Activated CD4-positive, alpha-beta T cell treated with anti-CD3 and anti-CD28 coated beads, Interleukin-2, amount 10 ng/mL, durations not matched to agents 7 days and 5 days (primary cell): ENCODE measurements at regions not wholly inside any gene's neighbourhood (a gene's known extent, or its start where the extent isn't known, plus 50 kb on each side); places are given as distances from the start of the nearest gene placed in this dataset.
"Not testable (repeated sequence)": the region's sequence is repeated elsewhere in the genome, so short reads cannot be mapped to it uniquely, and the experiment has no call there.

Experiments
- CTCF ChIA-PET: fragments of 350-600 bp; sonication (Branson Sonifier 250); formaldehyde crosslinking; loops from one replicate; lab custom pipeline; 2021; ENCODE audit warnings: antibody characterized with exemption; lab: Charles Lee
- POLR2A ChIA-PET: fragments of 350-600 bp; sonication (Branson Sonifier 250); formaldehyde crosslinking; loops from one replicate; lab custom pipeline; 2021; ENCODE audit warnings: antibody characterized with exemption; lab: Charles Lee
- DNase-seq: peaks from one replicate; pipeline ENCODE4 v3.0.0-alpha.2; 2020
- H3K27ac Mint-ChIP-seq: one replicate; pipeline ENCODE4 v1.8.0; 2021; ENCODE audit warnings: mild to moderate bottlenecking, moderate library complexity, mixed read lengths
- H3K27me3 Mint-ChIP-seq: one replicate; pipeline ENCODE4 v1.8.0; 2021; ENCODE audit warnings: mixed read lengths
- H3K36me3 Mint-ChIP-seq: one replicate; pipeline ENCODE4 v1.8.0; 2021; ENCODE audit warnings: low read depth, mixed read lengths
- H3K4me1 Mint-ChIP-seq: one replicate; pipeline ENCODE4 v1.8.0; 2021; ENCODE audit warnings: mixed read lengths
- H3K4me3 Mint-ChIP-seq: one replicate; pipeline ENCODE4 v1.8.0; 2021; ENCODE audit warnings: mild to moderate bottlenecking, moderate library complexity, mixed read lengths
- H3K9me3 Mint-ChIP-seq: one replicate; pipeline ENCODE4 v1.8.0; 2021; ENCODE audit warnings: mixed read lengths

DNA sequence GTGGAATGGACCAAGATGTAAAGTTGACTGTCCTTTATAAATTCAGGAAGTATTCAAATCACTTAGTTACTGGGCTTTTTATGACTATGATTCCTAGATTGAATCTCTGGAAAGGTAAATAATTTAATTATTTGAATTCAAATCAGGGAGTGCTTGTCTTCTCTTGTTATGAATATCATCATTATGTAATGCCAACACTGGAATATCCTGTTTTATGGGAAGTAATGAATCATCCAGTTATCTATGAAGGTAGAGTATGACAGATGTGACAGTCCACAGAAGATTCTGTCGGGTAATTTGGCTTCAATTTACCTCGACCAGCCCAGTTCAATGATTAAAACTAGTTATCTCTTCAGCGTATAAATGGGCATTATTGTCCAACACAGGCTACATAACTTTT lies 141.0 kb upstream of the NUDT12 start:
- Mint-ChIP-seq H3K36me3 (no peaks in the 10 kb centered on the region), H3K4me1 (no peaks in the 10 kb centered on the region), H3K9me3 (no peaks in the 10 kb centered on the region), H3K4me3 (no peak overlapping the region), H3K27me3 (no peaks in the 10 kb centered on the region), H3K27ac (no peak overlapping the region)
- no peak for DNase-seq
- POLR2A ChIA-PET = no interaction called here
- CTCF ChIA-PET = no interaction called here

- no peaks in the 10 kb centered on the region for H3K4me1 Mint-ChIP-seq
- no peaks in the 10 kb centered on the region for H3K9me3 Mint-ChIP-seq
- H3K27me3 Mint-ChIP-seq = no peaks in the 10 kb centered on the region
- CTCF ChIA-PET = no interaction called here
- H3K27ac Mint-ChIP-seq = no peak overlapping the region
- no peak for DNase-seq
- no peak overlapping the region for H3K4me3 Mint-ChIP-seq
- H3K36me3 Mint-ChIP-seq = no peaks in the 10 kb centered on the region
- POLR2A ChIA-PET = no interaction called here
Observed at GRCh38 chr5:103693517-103693916, 130.9 kb upstream of the NUDT12 start.

DNA sequence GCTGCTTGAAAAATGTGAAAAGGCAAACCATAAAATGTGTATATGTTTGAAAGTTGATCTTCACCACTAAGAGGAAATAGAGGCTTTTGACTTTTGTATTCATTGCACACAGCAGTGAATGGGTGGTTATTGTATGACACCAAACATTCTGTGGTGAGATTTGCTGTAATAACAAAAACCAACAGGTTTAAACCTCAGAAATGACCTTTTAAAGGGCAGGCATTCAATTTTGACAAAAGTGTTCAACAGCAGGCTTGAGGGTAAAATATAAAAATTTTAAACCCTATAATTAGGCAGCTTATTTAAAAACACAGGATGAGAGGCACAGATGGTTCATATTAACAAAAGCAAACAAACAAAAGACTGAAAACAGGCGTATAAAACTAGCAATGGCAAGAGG lies 128.1 kb upstream of the NUDT12 start:
- H3K36me3 Mint-ChIP-seq = no peaks in the 10 kb centered on the region
- no peaks in the 10 kb centered on the region for H3K9me3 Mint-ChIP-seq
- H3K4me1 Mint-ChIP-seq = no peaks in the 10 kb centered on the region
- H3K27me3 Mint-ChIP-seq = no peaks in the 10 kb centered on the region
- CTCF ChIA-PET = no interaction called here
- no peak overlapping the region for H3K27ac Mint-ChIP-seq
- no peak overlapping the region for H3K4me3 Mint-ChIP-seq
- POLR2A ChIA-PET = no interaction called here
- DNase-seq = no peak

DNA sequence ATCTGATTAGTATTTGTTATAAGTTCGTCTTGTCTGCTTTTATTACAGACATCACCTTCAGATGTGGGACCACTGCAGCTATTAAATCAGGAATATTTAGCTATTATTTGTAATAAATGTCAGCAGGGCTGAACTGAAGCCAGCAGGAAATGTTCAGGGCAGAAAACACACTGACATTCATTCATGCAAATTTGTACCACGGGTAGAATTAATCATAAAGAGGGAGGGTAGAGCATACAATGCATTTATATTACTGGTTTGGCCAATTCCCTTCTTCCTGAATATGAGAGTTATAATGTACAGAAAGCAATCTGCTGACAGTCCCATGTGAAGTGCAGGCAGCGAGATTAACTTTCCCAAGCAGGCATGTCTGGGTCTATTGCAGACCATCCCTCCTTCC lies 117.3 kb upstream of the NUDT12 start:
- Mint-ChIP-seq H3K27me3 (no peaks in the 10 kb centered on the region), H3K36me3 (no peaks in the 10 kb centered on the region), H3K27ac (no peak overlapping the region), H3K4me3 (no peak overlapping the region), H3K9me3 (no peaks in the 10 kb centered on the region), H3K4me1 (no peaks in the 10 kb centered on the region)
- no peak for DNase-seq
- ChIA-PET POLR2A (interaction anchor here (0.6 kb wide), 1 partner anchor 189 kb away, joined by 3 read pairs; no protein-coding TSS in a partner anchor), CTCF (no interaction called here)

GRCh38 chr5:103676198-103676597 lies 113.6 kb upstream of the NUDT12 start:
- H3K27me3 Mint-ChIP-seq, H3K4me3 Mint-ChIP-seq, H3K36me3 Mint-ChIP-seq, POLR2A ChIA-PET, H3K4me1 Mint-ChIP-seq, DNase-seq, CTCF ChIA-PET, H3K27ac Mint-ChIP-seq, H3K9me3 Mint-ChIP-seq: not testable (repeated sequence)

GRCh38 chr5:103674739-103675138 lies 112.2 kb upstream of the NUDT12 start:
- ChIA-PET POLR2A (no interaction called here), CTCF (no interaction called here)
- H3K36me3 Mint-ChIP-seq = no peaks in the 10 kb centered on the region
- no peak overlapping the region for H3K27ac Mint-ChIP-seq
- no peaks in the 10 kb centered on the region for H3K9me3 Mint-ChIP-seq
- no peak for DNase-seq
- H3K27me3 Mint-ChIP-seq = no peaks in the 10 kb centered on the region
- no peaks in the 10 kb centered on the region for H3K4me1 Mint-ChIP-seq
- H3K4me3 Mint-ChIP-seq = no peak overlapping the region

DNA sequence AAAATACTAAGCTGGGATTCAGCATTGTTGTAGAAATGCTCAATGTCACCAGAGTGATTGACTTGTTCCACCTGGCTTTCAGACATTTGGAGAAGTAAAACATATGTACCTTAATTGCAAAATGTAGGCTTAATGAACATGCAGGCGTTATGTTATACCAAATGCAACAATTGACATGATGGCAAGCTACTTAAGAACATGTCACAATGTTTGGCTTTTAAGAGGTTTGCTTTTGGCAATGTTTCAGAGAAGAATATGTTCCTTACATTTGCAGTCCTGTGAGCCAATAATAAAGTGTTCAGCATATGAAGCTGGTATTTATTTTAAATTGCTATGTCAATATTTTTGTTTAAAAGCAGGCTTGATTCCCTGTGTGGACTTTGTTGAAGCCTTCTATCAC lies 111.7 kb upstream of the NUDT12 start:
- ChIA-PET POLR2A (no interaction called here), CTCF (no interaction called here)
- Mint-ChIP-seq H3K9me3 (no peaks in the 10 kb centered on the region), H3K4me1 (no peaks in the 10 kb centered on the region), H3K36me3 (no peaks in the 10 kb centered on the region), H3K27ac (no peak overlapping the region), H3K4me3 (no peak overlapping the region), H3K27me3 (no peaks in the 10 kb centered on the region)
- no peak for DNase-seq

DNA sequence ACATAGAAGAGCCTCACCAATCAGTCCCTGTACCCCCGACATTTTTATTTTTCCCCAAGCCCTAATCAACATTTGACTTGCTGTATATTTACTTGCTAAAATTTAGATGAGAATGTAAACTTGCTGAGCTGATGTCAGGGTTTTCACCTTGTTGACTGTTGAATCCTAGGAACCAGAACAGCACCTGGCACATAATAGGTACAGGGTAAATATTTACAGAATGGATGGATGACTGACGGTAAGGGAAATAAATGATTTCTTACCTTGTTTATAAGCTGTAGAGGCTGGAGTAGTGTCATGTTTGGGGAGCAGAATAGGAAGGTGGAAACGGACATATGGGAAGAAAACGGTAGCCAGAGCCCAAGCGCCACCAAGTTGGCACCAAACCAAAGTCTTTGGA lies 107.0 kb upstream of the NUDT12 start:
- POLR2A ChIA-PET = no interaction called here
- CTCF ChIA-PET = no interaction called here
- no peak for DNase-seq
- Mint-ChIP-seq H3K27me3 (no peaks in the 10 kb centered on the region), H3K27ac (no peak overlapping the region), H3K36me3 (no peaks in the 10 kb centered on the region), H3K4me3 (no peak overlapping the region), H3K9me3 (no peaks in the 10 kb centered on the region), H3K4me1 (no peaks in the 10 kb centered on the region)

DNA sequence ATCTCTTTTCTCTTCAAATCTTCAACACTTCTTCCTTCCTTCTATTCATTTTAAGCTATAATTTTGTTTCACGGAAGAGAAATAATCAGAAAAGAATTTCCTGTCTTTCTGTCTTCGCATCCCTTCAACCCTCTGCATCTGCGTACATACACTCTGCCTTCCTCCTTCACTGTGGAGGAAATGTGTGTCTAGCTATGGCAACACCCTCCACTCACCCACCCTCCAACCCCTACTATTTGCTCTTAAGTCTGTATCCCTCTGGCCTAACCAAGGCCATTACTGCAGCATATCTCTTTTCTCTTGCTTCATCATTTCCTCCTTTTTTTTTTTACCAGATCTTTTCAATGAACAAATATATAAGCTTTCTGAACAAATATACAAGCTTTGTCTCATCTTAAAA lies 105.7 kb upstream of the NUDT12 start:
- ChIA-PET POLR2A (no interaction called here), CTCF (interaction anchor here (1.2 kb wide), 1 partner anchor 27 kb away, joined by 4 read pairs; no protein-coding TSS in a partner anchor)
- no peaks in the 10 kb centered on the region for H3K9me3 Mint-ChIP-seq
- no peak overlapping the region for H3K4me3 Mint-ChIP-seq
- H3K27me3 Mint-ChIP-seq = no peaks in the 10 kb centered on the region
- no peaks in the 10 kb centered on the region for H3K36me3 Mint-ChIP-seq
- H3K4me1 Mint-ChIP-seq = no peaks in the 10 kb centered on the region
- no peak for DNase-seq
- H3K27ac Mint-ChIP-seq = no peak overlapping the region

GRCh38 chr5:103667068-103667467 lies 104.5 kb upstream of the NUDT12 start:
- Mint-ChIP-seq H3K27me3 (no peaks in the 10 kb centered on the region), H3K36me3 (no peaks in the 10 kb centered on the region), H3K27ac (no peak overlapping the region), H3K4me3 (no peak overlapping the region), H3K9me3 (peaks cover 3% of the 10 kb centered on the region), H3K4me1 (no peaks in the 10 kb centered on the region)
- POLR2A ChIA-PET = no interaction called here
- DNase-seq = no peak
- CTCF ChIA-PET = no interaction called here

DNA sequence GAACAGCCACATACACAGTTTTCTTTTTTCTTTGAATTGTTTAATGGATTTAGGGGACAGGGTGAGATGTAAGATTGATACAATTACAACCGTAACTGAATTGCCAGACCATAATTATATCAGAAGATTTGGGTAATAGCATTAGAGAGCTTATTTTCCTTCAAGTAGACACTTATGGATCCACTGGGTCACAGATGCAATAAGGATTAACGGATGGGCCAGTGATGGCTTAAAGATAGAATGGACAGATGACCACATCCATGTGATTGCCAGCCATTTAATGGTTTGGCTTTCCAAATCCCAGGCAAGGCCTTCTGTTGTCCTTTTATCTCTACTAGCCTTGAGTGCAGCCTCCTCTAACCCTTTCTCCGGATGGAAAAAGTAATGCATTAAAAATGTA lies 94.7 kb upstream of the NUDT12 start:
- H3K4me1 Mint-ChIP-seq = no peaks in the 10 kb centered on the region
- peaks cover under 1% of the 10 kb centered on the region for H3K9me3 Mint-ChIP-seq
- ChIA-PET POLR2A (no interaction called here), CTCF (no interaction called here)
- H3K36me3 Mint-ChIP-seq = no peaks in the 10 kb centered on the region
- no peak overlapping the region for H3K4me3 Mint-ChIP-seq
- H3K27me3 Mint-ChIP-seq = no peaks in the 10 kb centered on the region
- H3K27ac Mint-ChIP-seq = no peak overlapping the region
- no peak for DNase-seq

GRCh38 chr5:103648086-103648485 lies 85.5 kb upstream of the NUDT12 start:
- Mint-ChIP-seq H3K27ac (no peak overlapping the region), H3K27me3 (no peaks in the 10 kb centered on the region), H3K4me3 (no peak overlapping the region), H3K36me3 (no peaks in the 10 kb centered on the region), H3K4me1 (no peaks in the 10 kb centered on the region), H3K9me3 (no peaks in the 10 kb centered on the region)
- ChIA-PET POLR2A (no interaction called here), CTCF (no interaction called here)
- no peak for DNase-seq

GRCh38 chr5:103646698-103647614 lies 84.4 kb upstream of the NUDT12 start:
- DNase-seq = no peak
- Mint-ChIP-seq H3K36me3 (no peaks in the 10 kb centered on the region), H3K9me3 (no peaks in the 10 kb centered on the region), H3K4me1 (no peaks in the 10 kb centered on the region), H3K4me3 (no peak overlapping the region), H3K27me3 (no peaks in the 10 kb centered on the region), H3K27ac (no peak overlapping the region)
- POLR2A ChIA-PET = no interaction called here
- CTCF ChIA-PET = no interaction called here

DNA sequence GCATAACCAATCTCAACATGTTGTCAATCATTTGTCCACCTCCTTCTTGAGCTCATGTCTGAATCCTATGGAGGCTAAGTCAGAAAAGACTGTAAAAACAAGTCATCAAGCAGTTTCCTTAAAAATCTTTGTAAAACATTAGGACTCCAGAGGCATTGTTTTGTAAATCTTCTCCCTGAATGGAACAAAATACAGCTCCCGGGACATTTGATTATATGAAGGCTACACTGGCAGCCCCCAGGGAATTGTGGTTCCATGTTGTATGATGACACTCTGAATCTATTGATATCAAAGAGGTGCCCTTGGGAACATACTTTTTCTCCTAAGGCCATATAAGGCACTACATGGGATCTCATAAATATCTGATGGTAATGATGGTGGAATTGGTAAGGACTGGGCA lies 83.2 kb upstream of the NUDT12 start:
- ChIA-PET POLR2A (no interaction called here), CTCF (no interaction called here)
- Mint-ChIP-seq H3K27me3 (no peaks in the 10 kb centered on the region), H3K9me3 (no peaks in the 10 kb centered on the region), H3K27ac (no peak overlapping the region), H3K4me3 (no peak overlapping the region), H3K36me3 (no peaks in the 10 kb centered on the region), H3K4me1 (no peaks in the 10 kb centered on the region)
- no peak for DNase-seq
